GM21737 (cell line): ENCODE measurements at regions not wholly inside any gene's neighbourhood (a gene's known extent, or its start where the extent isn't known, plus 50 kb on each side); places are given as distances from the start of the nearest gene placed in this dataset.

Experiments
- ATAC-seq: cut with Tn5 transposase; IDR thresholded peaks from one replicate; pipeline ENCODE4 v1.9.1; 2021; ENCODE audit warnings: mild to moderate bottlenecking, moderate library complexity; ENCODE audit not compliant: unreplicated experiment

- no peak for ATAC-seq
These were observed 132.9 kb downstream of the SLITRK6 start for GRCh38 chr13:85666356-85666755.

GRCh38 chr13:85665286-85665685 is 133.9 kb downstream of the SLITRK6 start:
- no peak for ATAC-seq

GRCh38 chr13:85663856-85664255 is 135.4 kb downstream of the SLITRK6 start:
- ATAC-seq, result no peak

- ATAC-seq, result no peak
These were observed 137.0 kb downstream of the SLITRK6 start for GRCh38 chr13:85662186-85662585.

- no peak for ATAC-seq
These were observed 137.5 kb downstream of the SLITRK6 start for GRCh38 chr13:85661675-85662074.

GRCh38 chr13:85659493-85659892 is 139.7 kb downstream of the SLITRK6 start:
- no peak for ATAC-seq

- no peak for ATAC-seq
These were observed 141.3 kb downstream of the SLITRK6 start for GRCh38 chr13:85657942-85658341.

- no peak for ATAC-seq
These were observed 144.2 kb downstream of the SLITRK6 start for GRCh38 chr13:85655040-85655439.

- no peak for ATAC-seq
These were observed 145.0 kb downstream of the SLITRK6 start for GRCh38 chr13:85654227-85654626.

GRCh38 chr13:85653681-85654080 is 145.5 kb downstream of the SLITRK6 start:
- ATAC-seq, result no peak

GRCh38 chr13:85652491-85652890 is 146.7 kb downstream of the SLITRK6 start:
- ATAC-seq, result no peak

GRCh38 chr13:85651440-85651839 is 147.8 kb downstream of the SLITRK6 start:
- no peak for ATAC-seq

GRCh38 chr13:85650613-85651012 is 148.6 kb downstream of the SLITRK6 start:
- no peak for ATAC-seq

GRCh38 chr13:85640727-85641126 is 158.5 kb downstream of the SLITRK6 start:
- no peak for ATAC-seq

- ATAC-seq, result no peak
These were observed 160.3 kb downstream of the SLITRK6 start for GRCh38 chr13:85638815-85639393.

- no peak for ATAC-seq
These were observed 161.0 kb downstream of the SLITRK6 start for GRCh38 chr13:85638265-85638664.

- no peak for ATAC-seq
These were observed 166.6 kb downstream of the SLITRK6 start for GRCh38 chr13:85632526-85633195.

- ATAC-seq, result no peak
These were observed 167.4 kb downstream of the SLITRK6 start for GRCh38 chr13:85631801-85632200.

- ATAC-seq, result no peak
These were observed 172.6 kb downstream of the SLITRK6 start for GRCh38 chr13:85626603-85627002.

- ATAC-seq, result no peak
These were observed 179.9 kb downstream of the SLITRK6 start for GRCh38 chr13:85619321-85619720.

GRCh38 chr13:85618521-85618920 is 180.7 kb downstream of the SLITRK6 start:
- ATAC-seq, result no peak

GRCh38 chr13:85616275-85616674 is 182.9 kb downstream of the SLITRK6 start:
- no peak for ATAC-seq

GRCh38 chr13:85615031-85615430 is 184.2 kb downstream of the SLITRK6 start:
- no peak for ATAC-seq
